Activated CD8-positive, alpha-beta memory T cell treated with anti-CD3 and anti-CD28 coated beads for 36 hours (primary cell): ENCODE measurements at regions not wholly inside any gene's neighbourhood (a gene's known extent, or its start where the extent isn't known, plus 50 kb on each side); places are given as distances from the start of the nearest gene placed in this dataset.

Source experiments
- CTCF ChIA-PET: fragments of 350-600 bp; sonication (Branson Sonifier 250); formaldehyde crosslinking; loops from one replicate; lab custom pipeline; 2021; ENCODE audit warnings: antibody characterized with exemption; lab: Charles Lee
- POLR2A ChIA-PET: fragments of 350-600 bp; sonication (Branson Sonifier 250); formaldehyde crosslinking; loops from one replicate; lab custom pipeline; 2021; ENCODE audit warnings: antibody characterized with exemption; lab: Charles Lee

DNA sequence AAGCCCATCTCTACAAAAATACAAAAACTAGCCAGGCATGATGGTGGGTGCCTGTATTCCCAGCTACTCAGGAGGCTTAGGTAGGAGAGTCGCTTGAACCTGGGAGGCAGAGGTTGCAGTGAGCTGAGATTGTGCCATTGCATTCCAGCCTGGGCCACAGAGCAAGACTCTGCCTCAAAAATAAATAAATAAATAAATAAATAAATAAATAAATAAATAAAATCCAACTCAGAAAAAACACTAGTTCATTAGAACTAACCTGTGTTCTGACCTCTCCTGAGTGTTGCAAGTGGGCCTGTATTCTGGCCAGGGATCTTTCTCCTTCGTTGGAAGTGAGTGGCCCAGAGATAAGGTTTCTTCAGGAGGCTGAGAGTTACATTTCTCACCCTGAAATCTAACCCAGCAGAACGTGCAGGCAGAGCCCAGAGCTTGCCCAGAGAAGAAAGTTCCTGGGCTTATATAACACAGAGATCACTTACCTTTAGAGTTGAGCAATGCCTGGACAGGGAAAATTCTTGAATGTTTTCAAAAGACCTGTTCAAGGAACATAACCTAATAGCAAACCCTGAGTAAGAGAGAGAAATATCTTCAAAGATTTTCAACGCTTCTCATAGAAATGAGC, 583.9 kb downstream of the MCTP2 start:
- ChIA-PET CTCF (no interaction called here), POLR2A (no interaction called here)

DNA sequence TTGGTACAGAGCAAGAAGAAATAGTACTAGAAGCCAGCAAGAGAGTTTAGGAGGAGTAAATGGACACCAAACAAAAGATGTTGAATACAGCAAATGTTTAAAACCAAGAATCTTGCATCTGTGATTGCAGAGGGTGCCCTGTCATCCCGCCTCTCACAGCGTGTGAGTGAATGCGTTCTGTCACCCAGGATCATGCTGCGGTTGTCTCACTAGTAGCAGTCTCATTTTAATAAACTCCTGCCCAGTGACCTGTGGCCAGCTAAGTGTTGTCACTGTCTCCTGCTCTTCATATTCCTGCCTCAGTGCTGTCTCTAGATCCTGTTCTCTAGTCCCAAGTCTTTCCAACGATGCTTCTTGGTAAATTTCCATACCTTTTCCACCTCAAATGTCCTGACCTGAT, 584.6 kb downstream of the MCTP2 start:
- CTCF ChIA-PET: no interaction called here
- POLR2A ChIA-PET: no interaction called here

DNA sequence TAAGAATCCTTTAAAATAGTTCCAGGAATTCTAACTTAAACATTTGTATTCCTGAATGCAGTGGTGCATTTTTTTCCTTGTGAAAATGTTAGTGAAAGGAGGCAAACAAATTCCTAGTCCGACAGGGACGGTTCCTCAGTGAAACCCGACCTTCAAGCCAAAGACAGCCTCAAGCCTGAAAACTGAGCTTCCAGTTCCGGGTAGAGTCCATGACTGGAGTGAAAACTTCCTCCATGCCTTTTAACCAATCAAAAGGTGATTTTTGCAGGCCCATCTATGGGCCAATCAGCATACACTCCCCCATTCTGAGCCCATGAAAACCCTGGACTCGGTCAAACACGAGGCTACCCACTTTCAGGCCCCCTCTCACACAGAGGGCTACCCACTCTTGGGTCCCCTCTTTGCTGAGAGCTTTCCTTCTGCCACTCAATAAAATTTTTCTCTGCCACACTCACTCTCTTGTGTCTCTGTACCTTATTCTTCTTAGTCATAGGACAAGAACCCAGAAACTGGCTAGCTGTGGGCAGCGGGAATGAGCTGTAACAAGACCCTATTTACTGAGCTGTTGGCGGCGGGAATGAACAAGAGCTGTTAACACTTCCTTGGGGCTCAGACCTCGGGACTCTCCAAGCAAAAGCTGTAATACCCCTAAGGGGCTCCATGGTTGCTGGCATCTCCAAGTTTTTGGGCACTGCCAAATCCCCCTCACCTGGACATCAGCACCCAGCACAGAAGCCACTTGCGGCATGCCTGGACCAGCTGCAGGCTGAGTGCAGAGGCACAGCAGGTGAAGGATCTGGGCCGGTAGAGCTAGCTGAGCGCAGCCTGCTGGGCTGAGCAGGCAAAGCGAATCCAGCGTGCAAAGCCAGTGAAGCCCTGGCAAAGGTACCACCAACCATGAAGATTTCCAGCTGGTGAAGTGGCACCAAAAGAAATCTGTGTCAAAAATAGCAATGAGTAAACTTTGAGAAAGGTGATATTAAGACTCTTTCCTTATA, 598.8 kb downstream of the MCTP2 start:
- CTCF ChIA-PET: no interaction called here

DNA sequence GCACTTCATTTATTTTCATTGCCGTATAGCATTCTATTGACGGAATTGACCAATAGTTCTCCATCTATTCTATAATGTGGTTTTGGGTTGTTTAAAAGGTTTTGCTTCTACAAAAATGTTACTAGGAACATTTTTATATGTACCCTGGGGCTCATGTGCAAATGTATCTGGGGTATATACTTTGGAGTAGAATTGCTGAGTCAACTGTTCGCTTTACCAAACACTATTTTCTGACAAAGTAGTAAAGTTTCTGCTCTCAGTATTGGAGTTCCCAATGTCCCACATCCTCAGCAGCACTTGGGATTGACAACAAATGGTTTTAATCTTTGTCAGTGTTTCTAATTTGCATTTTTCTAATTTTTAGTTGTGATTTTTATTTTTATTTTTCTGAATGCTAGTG, 602.6 kb downstream of the MCTP2 start:
- ChIA-PET POLR2A (no interaction called here), CTCF (no interaction called here)

More for the DNA sequence above, 598.8 kb downstream of the MCTP2 start:
- POLR2A ChIA-PET: no interaction called here

DNA sequence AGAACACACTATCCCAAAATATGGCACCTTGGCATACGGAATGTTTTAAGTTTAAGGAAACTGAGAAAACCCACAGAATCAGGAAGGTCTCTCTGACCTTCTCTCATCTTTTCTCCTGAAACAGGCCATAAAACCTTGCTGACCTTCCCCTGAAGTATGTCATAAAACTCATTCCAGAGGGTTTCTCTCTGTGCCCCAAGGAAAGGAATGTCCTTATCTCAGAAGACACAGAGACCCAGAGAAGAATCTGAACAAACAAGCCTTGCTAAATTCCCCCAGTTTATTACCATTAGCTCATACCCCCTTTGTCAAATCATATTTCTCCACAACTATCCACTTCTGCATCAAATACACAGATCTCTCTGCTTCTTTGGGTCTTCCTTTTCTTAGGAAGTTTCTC, 603.1 kb downstream of the MCTP2 start:
- ChIA-PET CTCF (no interaction called here), POLR2A (no interaction called here)

DNA sequence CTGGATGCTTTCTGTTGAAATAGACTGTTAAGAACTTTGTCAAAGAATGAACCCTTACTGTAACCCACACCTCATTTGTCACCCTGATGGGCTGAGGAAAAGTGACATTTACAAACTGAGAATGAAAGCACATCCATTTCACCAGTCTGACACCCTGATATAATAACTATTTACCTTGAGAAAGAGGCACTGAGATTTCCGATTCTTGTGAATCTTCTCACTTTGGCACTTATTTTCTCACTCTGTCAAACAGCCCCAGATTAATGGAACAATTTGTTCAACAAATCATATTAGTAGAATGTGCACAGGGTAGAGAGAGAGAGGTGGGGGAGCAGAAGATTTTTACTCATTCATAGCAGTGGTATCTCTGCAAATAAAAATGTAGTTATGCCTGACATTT, 606.9 kb downstream of the MCTP2 start:
- CTCF ChIA-PET: no interaction called here
- POLR2A ChIA-PET: no interaction called here

DNA sequence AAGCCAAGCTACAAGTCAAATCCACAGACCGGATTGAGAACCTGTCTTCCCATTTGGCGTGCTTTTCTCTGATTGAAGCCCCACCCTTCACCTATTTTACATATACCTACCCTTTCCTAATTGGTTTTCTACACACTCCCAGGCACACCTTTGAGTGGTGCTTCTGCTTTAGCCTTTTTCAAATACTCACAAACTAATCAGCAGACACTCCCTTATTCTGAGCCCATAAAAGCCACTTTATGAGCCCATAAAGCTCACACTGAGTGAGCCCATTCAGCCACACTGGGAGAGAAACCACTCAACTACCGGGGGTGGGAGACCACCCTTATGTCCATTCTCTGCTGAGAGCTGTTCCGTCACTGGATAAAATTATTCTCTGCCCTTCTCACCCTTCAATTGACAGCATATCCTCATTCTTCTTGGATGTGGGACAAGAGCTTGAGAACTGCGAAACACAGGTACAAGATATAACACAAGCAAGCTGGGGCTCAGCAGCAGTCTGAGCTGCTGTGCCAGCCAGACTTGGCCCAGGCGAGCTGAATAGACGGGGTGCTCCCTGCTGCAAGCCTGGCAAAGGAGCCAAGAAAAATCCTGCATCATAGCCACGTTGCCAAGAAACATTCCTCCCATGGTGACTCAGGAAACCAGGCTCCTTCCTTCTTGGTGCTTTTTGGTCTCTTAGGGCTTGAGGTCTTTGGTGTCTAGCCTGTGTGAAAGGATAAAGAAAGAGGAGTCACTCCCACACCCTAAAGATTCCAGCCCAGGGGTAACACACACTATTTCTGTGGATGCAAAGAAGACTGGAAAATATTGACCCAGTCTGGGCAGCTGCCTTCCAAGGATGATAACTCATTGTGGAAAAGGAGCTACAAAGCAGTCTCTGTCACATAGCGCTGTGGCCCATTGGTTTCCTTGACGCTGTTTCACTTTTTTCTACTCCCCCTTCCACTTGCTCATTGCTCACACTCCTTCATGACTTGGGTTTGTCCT, 609.7 kb downstream of the MCTP2 start:
- POLR2A ChIA-PET: no interaction called here
- CTCF ChIA-PET: interaction anchor here (0.6 kb wide), 1 partner anchor 49 kb away, joined by 3 read pairs; no protein-coding TSS in a partner anchor

DNA sequence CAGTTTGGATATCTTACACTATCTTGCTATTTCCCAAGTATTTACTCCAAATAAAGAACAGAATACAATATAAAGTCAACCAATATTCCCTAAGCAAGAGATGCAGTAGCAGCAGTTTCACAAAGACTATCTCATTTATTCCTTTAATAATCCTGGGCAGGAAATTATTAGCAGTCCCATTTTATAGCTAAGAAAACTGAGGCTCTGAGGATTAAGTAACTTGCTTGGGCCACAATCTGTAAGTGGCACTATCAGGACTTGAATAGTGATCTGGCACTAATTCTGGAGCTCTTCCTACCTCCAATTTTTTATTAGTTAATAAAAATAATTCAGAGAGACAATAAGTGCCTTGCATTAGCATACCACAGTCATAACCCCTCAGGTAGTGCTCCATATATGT, 611.7 kb downstream of the MCTP2 start:
- POLR2A ChIA-PET: no interaction called here
- CTCF ChIA-PET: no interaction called here

DNA sequence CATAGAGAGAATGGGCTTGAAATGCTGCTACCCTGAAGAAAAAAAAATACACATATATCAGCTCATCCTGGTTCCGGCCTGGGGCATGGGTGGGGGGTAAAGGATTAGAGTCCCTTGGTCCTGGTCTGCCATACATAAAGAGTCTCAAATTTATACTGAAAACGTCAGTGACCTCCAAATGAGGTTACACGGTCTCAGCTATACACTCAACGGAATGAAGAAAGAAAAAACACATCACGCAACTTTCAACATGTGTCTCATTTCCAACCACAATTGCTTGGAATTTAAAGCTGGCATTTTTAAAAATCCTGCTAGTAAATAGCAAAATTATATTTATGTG, 612.8 kb downstream of the MCTP2 start:
- CTCF ChIA-PET: no interaction called here
- POLR2A ChIA-PET: no interaction called here

DNA sequence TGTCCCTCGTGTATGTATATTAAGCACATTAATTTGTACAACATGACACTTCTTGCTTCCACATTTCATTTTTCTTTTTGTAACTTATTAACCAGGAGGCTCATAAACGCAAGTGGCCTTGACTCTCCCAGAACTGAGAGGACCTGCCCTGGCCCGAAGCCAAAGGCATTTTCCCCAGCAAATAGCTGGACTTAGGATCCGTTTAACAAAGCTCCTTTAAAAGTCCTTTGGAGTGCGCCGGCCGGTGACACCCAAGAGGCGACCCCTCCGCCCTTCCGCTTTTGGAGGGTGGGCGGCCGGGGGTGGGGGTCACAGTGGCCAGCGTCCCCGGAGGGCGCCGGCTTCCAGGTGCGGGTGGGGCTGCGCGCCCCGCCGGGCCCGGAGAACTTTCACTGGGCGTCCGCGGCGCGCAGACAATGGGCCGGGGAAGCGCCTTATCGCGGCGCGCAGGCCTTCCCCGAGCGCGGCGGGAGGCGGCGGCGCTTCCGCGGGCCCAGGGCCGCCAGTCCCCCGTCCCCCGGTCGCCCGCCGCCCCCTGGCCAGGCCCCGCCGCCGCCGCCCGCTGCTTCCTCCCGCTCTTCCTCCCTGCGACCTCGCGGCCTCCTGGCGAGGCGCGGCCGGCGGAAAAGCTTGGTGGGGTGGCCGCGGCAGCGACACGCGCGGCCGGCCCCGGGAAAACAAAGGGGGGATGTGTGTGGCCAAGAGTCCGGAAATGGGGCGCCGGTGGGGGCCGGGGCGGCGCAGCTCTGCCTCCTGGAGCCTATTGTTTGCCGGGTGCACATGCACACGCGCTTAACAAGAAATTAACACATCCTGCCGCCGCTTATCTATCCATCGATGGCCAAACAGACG, 613.4 kb downstream of the MCTP2 start:
- CTCF ChIA-PET: no interaction called here

DNA sequence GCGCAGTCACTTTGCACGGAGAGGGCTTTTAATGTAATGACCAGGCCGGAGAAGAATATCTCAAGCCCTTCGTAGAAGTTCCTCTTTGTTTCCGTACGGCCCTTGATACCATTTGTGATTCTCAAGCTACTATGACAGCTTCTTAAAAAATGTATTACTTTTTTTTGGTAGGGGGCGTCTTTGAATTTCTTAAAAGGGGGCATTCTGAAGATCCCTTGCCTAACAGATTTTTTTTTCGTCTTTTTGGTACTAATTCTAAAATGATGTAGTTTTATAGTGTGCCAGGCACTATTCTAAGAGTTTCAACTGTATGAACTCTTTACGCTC, 614.0 kb downstream of the MCTP2 start:
- ChIA-PET CTCF (no interaction called here), POLR2A (no interaction called here)

More for the DNA sequence above, 613.4 kb downstream of the MCTP2 start:
- POLR2A ChIA-PET: no interaction called here

DNA sequence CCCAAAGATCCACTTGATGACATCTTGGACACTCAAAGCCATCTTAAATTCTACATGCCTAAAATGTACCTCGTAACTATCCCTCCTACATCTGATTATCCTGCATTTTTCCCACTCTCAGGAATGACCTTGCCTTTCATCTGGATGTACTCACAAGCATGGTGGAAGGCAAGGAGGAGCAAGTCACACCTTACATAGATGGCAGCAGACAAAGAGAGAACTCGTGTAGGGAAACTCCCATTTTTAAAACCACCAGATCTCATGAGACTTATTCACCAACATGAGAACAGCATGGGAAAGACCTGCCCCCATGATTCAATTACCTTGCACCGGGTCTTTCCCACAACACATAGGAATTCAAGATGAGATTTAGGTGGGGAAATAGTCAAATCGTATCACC, 616.0 kb downstream of the MCTP2 start:
- CTCF ChIA-PET: no interaction called here
- POLR2A ChIA-PET: no interaction called here

DNA sequence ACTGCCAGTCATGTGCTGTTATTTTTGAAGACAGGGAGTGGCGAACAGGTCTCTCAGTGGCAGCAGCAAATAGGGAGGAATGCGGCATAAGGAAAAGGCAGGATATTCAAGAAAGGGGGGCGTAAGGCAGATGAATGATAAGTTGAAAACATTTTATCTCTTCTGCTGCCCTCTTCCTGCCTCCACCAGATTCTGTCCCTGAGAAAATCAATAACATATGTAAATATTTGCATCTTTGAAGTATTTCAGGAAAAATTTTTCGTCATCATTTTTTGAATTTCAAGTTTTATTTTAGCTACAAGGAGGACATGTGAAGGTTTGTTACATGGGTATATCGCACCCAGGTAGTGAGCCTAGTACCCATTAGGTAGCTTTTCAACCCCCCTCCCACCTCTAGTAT, 616.7 kb downstream of the MCTP2 start:
- ChIA-PET CTCF (interaction anchor here (0.6 kb wide), 1 partner anchor 403 kb away, joined by 4 read pairs; no protein-coding TSS in a partner anchor), POLR2A (no interaction called here)

DNA sequence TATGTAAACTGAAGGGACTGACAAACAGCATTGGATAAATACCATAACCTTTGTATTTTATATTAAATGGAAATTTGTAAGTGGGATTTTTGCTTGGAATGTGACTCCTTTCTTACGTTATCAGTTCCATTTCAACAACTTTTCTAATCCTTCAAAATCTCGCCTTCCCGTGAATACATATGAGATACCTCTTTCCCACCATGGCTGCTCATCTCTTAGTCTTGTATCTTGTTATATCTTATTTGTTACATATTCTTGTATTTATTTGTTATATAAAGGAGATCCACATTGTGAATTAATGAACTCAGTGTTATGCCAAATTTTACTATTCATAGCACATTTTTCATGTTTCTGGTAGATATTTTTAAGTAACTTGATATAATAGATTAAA, 623.7 kb downstream of the MCTP2 start:
- ChIA-PET CTCF (no interaction called here), POLR2A (no interaction called here)

DNA sequence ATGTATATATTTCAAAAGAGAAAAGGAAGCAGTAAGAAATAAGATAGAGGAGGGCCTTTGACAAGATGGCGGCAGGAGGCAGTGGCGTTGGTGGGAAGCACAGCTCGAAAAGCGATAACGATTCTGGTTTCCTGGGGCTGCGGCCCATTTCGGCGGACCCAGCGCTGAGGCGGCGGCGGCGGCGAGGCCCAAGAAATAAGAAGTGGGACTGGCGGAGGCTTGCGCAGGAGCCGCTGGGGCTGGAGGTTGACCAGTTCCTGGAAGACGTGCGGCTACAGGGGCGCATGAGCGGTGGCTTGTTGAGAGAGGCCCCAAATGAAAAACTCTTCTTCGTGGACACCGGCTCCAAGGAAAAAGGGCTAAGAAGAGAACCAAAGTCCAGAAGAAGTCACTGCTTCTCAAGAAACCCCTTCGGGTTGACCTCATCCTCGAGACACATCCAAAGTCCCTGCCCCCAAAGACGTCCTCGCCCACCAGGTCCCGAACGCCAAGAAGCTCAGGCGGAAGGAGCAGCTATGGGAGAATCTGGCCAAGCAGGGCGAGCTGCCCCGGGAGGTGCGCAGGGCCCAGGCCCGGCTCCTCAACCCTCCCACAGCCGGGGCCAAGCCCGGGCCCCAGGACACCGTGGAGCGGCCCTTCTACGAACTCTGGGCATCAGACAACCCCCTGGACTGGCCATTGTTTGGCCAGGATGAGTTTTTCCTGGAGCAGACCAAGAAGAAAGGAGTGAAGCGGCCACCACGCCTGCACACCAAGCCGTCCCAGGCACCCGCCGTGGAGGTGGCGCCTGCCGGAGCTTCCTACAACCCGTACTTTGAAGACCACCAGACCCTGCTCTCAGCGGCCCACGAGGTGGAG, 624.3 kb downstream of the MCTP2 start:
- ChIA-PET POLR2A (no interaction called here), CTCF (no interaction called here)

DNA sequence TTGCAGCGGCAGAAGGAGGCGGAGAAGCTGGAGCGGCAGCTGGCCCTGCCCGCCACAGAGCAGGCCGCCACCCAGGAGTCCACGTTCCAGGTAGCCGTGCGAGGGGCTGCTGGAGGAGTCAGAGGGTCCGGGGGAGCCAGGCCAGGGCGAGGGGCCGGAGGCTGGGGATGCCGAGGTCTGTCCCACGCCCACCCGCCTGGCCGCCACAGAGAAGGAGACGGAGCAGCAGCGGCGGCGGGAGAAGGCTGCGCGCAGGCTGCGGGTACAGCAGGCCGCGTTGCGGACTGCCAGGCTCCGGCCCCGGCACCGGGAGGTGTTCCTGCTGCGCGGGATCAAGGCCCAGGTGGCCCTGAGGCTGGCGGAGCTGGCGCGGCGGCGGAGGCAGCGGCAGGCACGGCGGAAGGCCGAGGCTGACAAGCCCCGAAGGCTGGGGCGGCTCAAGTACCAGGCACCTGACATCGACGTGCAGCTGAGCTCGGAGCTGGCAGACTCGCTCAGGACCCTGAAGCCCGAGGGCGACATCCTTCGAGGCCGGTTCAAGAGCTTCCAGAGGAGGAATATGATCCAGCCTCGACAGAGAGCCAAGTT, 625.0 kb downstream of the MCTP2 start:
- CTCF ChIA-PET: interaction anchor here (0.6 kb wide), 1 partner anchor 257 kb away, joined by 3 read pairs; no protein-coding TSS in a partner anchor
- POLR2A ChIA-PET: no interaction called here

DNA sequence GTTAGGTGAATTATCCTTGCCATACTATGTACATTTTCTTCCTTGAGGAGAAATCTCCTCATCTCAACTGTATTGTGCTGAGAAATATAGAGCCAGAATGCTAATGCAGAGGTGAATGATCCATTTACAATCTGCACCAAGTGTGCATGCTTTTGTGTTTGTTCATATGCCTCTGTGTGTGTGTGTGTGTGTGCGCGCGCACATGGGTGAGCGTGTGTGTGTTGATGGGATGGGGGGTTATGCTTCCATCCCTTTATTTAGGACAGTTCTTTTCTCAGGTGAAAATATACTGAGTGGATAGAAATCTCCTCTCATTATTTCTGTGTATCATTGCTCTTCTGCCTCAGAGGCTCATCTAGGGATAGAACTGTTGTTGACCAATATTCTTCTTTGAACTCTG, 626.1 kb downstream of the MCTP2 start:
- POLR2A ChIA-PET: no interaction called here
- CTCF ChIA-PET: no interaction called here

DNA sequence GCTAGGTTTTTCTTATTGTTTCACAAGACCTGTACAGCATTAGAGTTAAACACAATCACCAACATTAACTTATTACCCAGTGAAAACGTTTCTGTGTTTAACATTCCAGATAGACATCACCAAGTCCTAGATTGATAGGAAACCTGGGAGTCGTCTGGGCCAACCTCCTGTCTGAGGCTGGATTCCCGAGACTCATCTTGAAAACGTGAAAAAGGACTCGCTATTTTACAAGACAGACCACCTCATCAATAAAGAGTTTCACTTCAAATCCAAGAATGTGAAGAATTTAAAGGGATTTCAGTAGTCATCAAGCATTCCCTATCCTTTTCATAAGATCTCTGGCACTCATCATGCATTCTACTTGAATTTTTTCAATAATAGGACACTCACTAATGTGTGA, 626.6 kb downstream of the MCTP2 start:
- CTCF ChIA-PET: no interaction called here
- POLR2A ChIA-PET: no interaction called here
